ENCODE measurements at regions not wholly inside any gene's neighbourhood (a gene's known extent, or its start where the extent isn't known, plus 50 kb on each side); places are given as distances from the start of the nearest gene placed in this dataset.

DNA sequence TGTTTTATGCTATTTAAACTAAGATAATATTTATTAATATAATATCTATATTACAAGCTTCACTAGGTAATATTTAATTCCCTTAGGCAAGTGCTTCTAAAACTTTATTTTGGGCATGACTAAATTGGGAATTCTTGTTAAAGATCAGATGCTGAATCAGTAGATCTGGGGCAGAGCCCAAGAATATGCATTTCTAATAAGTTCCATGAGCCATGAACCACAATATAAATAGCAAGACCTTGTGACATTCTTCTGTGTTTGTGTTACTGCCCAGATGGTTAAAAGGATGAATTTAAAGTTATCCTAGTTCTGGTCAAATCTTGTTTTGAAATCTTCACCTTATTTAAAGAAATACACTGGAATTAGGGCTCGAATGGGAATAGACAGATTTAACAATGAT, 258.4 kb upstream of the CACNA2D1 start:
- no peak for DNase-seq
- Histone ChIP-seq H3K9me3 (peaks cover 8% of the 10 kb centered on the region), H3K36me3 (no peaks in the 10 kb centered on the region), H3K4me3 (no peak overlapping the region), H3K27me3 (no peaks in the 10 kb centered on the region)

DNA sequence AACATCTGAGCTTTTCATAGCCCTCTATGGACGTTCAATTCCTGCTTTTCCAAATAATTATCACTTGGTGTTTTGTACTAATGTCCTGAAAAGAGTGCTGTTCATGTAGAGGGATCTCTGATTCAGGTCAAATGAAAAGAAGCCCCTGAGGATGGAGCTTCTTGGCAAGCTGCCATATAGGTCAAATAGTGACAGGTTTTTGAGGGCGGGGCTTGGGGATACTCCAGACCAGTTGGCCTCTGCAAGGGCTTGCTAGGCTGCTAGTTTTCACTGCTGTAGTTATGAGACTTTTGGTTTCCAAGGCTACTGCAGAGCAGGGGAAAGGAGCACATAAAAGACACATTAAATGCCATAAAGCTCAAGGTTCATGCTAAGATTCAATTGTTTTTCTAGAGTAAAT, 257.2 kb upstream of the CACNA2D1 start:
- no peaks in the 10 kb centered on the region for H3K27me3 ChIP-seq
- DNase-seq, result no peak
- no peak overlapping the region for H3K4me3 ChIP-seq
- H3K9me3 ChIP-seq, result peaks cover 8% of the 10 kb centered on the region
- no peaks in the 10 kb centered on the region for H3K36me3 ChIP-seq

DNA sequence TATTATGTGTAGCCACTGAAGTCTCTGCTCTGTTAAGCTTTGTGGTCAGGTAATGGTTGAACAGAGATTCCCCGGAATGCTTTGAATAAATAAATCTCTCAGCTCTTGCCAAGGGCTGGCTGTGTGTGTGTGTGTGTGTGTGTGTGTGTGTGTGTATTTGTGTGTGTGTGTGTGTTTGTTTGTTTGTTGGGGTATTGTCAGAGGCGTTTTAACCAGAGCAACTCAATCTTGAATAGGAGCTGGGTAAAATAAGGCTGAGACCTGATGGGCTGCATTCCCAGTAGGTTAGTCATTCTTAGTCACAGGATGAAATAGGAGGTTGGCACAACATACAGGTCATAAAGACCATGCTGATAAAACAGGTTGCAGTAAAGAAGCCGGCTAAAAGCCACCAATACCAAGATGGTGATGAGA, 256.2 kb upstream of the CACNA2D1 start:
- Histone ChIP-seq H3K27me3 (no peaks in the 10 kb centered on the region), H3K4me3 (no peak overlapping the region), H3K36me3 (no peaks in the 10 kb centered on the region), H3K9me3 (peaks cover 8% of the 10 kb centered on the region)
- peak; percentile 63 for DNase-seq

DNA sequence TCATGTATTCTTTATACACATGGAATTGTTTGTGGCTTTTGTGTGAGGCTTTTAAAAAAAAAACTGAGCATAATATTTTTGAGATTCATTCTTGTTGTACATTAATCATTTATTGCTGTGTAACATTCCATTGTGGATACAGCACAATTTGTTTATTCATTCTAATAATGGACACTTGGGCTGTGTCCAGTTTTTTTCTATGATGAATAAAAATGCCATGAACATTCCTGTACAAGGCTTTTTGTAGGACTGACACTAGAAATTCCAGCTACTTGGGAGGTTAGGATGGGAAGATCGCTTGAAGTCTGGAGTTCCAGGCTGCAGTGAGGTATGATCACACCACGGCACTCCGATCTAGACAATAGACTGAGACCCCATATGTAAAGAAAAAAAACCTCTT, 254.3 kb upstream of the CACNA2D1 start:
- H3K36me3 ChIP-seq, result no peaks in the 10 kb centered on the region
- no peak for DNase-seq
- no peaks in the 10 kb centered on the region for H3K27me3 ChIP-seq
- H3K9me3 ChIP-seq, result peaks cover 8% of the 10 kb centered on the region
- H3K4me3 ChIP-seq, result no peak overlapping the region

DNA sequence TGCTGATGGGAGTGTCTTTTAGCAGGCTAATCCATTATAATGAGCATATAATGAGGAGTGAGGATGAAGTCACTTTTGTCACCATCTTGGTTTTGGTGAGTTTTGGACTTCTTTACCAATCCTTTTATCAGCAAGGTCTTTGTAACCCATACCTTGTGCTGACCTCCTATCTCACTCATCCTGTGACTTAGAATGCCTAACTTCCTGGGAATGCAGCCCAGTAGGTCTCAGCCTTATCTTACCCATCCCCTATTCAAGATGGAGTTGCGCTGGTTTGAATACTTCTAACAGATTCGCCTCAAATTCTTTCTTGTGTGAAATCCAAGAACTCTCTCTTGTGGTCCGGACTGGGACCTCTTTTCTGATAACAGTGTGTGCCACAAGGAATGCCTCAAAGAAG, 253.1 kb upstream of the CACNA2D1 start:
- no peak overlapping the region for H3K4me3 ChIP-seq
- H3K9me3 ChIP-seq, result peaks cover 8% of the 10 kb centered on the region
- DNase-seq, result no peak
- H3K36me3 ChIP-seq, result no peaks in the 10 kb centered on the region
- no peaks in the 10 kb centered on the region for H3K27me3 ChIP-seq

DNA sequence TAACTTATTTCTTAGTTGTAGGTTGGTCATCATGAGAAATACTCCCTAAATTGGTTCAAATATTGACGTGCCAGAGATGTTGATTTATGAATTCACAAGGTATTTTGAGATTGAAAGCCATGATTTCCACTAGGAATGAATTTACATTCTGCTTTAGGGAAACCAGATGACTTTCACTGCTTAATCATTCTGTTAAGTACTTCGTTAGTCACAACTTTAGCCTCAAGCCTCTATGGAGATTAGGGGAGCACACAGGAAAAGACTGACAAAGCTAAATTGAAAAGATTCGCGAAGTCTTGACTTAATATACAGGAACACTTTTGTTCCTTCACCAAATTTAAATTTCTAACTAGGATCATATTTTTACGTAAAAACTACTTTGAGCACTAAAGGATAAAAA, 250.4 kb upstream of the CACNA2D1 start:
- no peak for DNase-seq
- peaks cover 3% of the 10 kb centered on the region for H3K9me3 ChIP-seq
- no peak overlapping the region for H3K4me3 ChIP-seq
- no peaks in the 10 kb centered on the region for H3K27me3 ChIP-seq
- no peaks in the 10 kb centered on the region for H3K36me3 ChIP-seq

DNA sequence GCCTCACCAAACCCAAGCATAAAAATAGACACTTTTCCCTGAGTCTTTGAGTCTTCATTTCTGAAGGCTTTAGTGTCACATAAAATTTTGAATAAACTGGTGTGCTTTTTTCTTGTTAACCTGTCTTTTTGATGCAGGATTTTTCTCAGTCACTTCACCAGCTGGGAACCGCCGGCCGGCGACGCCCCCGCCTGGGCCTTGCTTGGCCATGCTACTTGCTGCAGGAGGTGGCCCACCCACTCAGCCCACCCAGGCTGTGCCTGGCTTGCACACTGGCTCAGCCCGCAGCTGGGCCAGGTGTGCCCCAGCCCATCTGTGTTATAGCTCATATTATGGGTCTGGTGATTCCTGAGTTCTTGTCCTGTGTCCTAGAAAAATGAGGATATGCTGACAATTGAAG, 247.4 kb upstream of the CACNA2D1 start:
- Histone ChIP-seq H3K9me3 (no peaks in the 10 kb centered on the region), H3K27me3 (no peaks in the 10 kb centered on the region), H3K4me3 (no peak overlapping the region), H3K36me3 (no peaks in the 10 kb centered on the region)
- DNase-seq, result no peak

DNA sequence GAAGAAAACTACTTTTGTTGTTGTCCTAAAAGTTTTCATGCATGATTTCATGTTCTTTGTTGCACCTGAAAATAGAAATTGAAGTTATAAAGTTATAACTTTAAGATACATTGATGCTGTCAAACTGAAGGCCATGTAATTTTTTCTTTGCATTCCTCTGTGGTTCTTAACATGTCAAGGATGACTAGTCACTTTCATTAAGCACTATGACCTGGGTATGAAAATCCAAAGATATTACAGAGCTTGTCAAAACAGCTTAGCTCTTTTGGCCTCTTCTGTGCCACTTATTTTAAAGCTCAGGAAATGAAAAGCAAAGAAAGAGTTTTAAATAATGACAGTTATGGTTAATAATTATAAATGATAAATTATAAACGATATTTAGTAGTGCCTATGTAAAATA, 241.6 kb upstream of the CACNA2D1 start:
- Histone ChIP-seq H3K4me3 (no peak overlapping the region), H3K27me3 (no peaks in the 10 kb centered on the region), H3K9me3 (no peaks in the 10 kb centered on the region), H3K36me3 (no peaks in the 10 kb centered on the region)
- DNase-seq, result no peak

DNA sequence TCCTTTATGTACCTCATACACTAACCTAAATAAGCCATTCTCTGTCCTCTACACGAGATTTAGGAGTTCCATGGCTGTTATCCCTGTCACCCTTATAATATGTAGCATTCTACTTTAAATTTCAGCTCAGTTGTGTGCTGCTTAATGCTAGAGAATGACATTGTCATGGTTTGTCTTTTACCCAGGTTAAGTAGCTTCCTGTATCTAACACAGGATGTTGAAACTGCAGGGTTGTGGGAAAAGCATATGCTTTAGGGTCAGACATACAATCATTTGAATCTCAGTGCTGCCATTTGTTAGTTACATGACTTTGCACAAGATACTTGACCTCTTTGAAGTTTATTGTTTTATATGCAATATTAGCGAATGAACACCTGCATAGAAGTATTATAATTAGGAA, 235.1 kb upstream of the CACNA2D1 start:
- H3K27me3 ChIP-seq, result no peaks in the 10 kb centered on the region
- no peak for DNase-seq
- no peaks in the 10 kb centered on the region for H3K9me3 ChIP-seq
- H3K36me3 ChIP-seq, result no peaks in the 10 kb centered on the region
- H3K4me3 ChIP-seq, result no peak overlapping the region

DNA sequence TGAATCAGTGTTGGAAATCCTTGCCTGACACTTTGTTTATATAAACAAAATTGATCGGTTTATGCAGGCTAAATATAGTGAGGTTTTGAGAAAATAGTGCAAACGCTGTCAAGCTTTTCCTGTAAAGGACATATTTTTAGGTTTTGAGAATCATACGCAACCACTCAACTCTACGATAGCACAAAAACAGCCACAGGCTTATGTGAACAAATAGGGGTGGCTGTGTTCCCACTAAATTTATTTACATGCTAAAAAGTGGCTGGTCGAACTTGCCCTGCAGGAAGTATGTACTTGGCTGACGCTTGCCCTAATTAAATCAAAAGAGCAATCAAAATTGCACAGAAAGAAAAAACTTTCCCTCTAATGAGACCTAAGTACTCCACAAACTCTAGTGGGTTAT, 234.7 kb upstream of the CACNA2D1 start:
- Histone ChIP-seq H3K4me3 (no peak overlapping the region), H3K36me3 (no peaks in the 10 kb centered on the region), H3K27me3 (no peaks in the 10 kb centered on the region), H3K9me3 (no peaks in the 10 kb centered on the region)
- DNase-seq, result no peak

DNA sequence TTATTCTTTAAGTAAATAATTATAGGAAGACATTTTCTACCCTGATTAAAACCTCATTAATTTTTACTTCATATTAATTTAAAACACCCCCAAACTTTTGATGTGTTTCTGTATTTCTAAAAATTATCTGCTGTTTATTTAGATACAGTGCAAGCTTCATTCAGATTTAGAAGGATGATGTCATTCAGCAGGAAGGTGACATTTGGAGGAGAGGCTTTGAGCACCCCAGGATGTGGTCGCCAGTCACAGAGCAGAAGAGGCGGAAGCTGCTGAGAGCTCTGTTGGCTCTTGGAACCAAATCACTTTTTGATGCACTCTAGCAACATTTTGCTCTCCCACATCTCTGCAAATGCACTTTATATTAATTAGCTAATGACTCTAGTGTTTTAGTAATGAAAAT, 233.9 kb upstream of the CACNA2D1 start:
- H3K4me3 ChIP-seq, result no peak overlapping the region
- peak; percentile 27 for DNase-seq

DNA sequence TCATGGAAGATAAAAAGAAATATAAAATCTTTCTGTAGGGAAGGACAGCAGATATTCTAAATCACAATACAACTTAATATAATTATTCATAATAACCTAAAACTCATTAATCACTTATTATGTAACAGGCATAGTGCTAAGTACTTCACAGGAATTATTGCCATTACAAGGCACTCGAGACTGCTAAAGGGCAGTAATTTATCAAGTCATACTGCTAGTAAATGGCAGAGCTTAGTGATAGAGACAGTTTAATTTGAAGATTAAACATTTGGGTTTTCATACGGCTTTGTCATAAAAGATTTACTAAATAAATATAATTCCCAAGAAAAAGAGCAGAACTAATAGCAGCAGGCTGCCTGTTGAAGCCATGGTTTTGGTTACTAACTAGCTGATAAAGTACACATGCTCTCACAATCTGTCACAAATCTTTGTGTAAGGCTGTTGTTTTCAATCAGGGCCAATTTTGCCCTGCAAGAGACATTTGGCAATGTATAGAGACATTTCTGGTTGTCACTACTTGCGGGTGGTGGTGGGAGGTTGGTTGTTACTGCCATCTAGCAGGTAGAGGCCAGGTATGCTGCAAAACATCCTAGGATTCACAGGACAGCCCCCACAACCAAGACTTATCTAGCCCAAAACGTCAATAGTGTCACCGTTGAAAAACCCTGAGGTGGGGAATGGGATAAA, 233.3 kb upstream of the CACNA2D1 start:
- Histone ChIP-seq H3K27me3 (no peaks in the 10 kb centered on the region), H3K4me3 (no peak overlapping the region), H3K36me3 (no peaks in the 10 kb centered on the region), H3K9me3 (no peaks in the 10 kb centered on the region)
- DNase-seq, result no peak

More for the DNA sequence above, 233.9 kb upstream of the CACNA2D1 start:
- H3K36me3 ChIP-seq, result no peaks in the 10 kb centered on the region
- no peaks in the 10 kb centered on the region for H3K9me3 ChIP-seq
- no peaks in the 10 kb centered on the region for H3K27me3 ChIP-seq

DNA sequence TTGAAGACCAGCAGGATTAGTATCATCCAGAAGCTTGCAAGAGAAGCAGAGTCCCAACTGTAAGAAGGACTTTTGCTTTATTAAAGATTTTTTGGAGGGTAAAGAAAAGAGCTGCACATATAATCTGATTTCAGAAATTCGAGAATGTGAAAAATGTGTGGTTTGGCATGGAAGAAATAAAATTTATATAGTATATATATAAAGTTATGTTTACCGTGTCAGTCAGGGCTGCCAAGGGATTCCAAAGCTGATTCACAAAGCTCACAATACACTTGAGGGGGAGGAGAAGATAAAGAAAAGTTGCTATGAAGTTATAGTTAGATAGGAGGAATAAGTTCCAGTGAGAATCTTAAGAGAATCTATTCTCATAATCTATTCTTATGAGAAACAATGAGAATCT, 231.8 kb upstream of the CACNA2D1 start:
- DNase-seq, result peak; percentile 49
- no peaks in the 10 kb centered on the region for H3K27me3 ChIP-seq
- H3K9me3 ChIP-seq, result no peaks in the 10 kb centered on the region
- no peaks in the 10 kb centered on the region for H3K36me3 ChIP-seq
- H3K4me3 ChIP-seq, result no peak overlapping the region

DNA sequence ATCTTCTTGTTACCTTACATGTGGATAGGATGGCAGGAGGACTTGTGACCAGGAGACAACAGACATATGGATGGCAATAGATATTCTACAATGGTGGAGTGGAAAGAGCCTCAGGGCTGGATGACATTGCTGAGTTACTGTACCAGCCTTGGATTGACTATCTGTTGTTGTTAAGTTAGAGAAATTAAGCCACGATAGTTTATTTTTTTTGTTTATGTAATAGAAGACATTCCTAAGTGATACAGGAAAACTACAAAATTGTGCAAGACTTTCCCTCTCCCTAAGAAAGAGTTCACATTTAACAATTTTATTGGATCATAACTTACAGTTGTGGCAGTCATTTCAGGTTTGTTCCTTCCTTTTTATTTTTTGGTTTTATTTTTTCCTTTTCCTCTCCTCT, 230.7 kb upstream of the CACNA2D1 start:
- DNase-seq, result no peak
- no peaks in the 10 kb centered on the region for H3K9me3 ChIP-seq
- no peaks in the 10 kb centered on the region for H3K27me3 ChIP-seq

DNA sequence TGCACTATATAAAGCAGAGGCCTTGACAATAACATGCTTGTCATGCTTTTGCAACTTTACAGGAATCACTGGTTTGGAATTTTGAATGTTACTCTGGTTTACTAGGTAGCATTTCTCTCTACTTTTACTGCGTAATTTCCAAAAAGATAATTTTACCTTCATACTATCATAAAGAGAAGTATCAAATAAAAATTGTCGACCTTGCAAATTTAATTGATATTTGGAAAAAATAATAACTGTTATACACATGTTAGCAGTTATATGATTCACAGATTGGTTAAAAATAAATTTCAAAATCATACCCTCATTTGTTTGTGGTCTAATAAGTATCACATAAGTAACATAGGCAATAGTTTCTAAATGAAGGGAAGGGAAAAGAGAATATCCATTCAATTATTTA, 228.5 kb upstream of the CACNA2D1 start:
- no peak overlapping the region for H3K4me3 ChIP-seq
- H3K27me3 ChIP-seq, result no peaks in the 10 kb centered on the region
- H3K36me3 ChIP-seq, result no peaks in the 10 kb centered on the region
- H3K9me3 ChIP-seq, result no peaks in the 10 kb centered on the region
- no peak for DNase-seq

More for the DNA sequence above, 230.7 kb upstream of the CACNA2D1 start:
- no peak overlapping the region for H3K4me3 ChIP-seq
- no peaks in the 10 kb centered on the region for H3K36me3 ChIP-seq

DNA sequence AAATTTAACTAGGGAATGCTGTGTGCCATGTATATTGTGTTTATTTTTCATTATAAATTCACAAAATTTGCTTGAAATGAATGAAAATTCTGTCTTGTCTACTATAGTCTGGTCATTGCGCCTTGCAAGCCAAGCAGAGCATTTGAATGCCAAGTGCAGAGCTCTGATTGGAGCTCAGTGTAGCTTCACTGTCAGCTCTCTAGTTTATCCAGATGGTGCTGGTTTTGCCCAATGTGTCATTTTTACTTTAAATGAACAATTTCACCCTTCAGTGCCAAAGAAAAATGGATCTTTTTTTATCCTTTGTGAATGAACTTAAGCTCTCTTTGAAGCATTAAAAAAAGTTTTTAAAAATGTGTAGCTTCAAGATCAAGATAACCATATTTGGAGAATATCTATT, 225.6 kb upstream of the CACNA2D1 start:
- DNase-seq, result no peak
- Histone ChIP-seq H3K27me3 (no peaks in the 10 kb centered on the region), H3K9me3 (no peaks in the 10 kb centered on the region), H3K36me3 (no peaks in the 10 kb centered on the region), H3K4me3 (no peak overlapping the region)

DNA sequence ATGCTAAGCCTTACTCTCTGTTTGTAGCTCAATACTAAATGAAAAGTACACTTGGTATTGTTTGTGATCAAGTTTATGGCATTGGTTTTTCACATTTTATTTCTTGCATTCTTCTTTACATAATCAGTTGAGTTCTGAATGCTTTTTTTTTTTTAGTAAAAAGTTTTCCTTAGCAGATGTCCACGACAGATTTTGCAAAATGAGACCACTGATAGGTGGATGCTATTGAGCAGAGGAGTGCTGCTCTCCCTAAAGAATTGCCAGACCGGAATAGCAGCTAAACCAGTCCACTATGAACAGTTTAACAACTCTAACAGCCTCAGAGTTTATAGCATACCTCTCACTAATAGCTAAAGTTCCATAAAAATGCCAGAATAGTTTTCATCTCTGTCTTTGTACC, 225.1 kb upstream of the CACNA2D1 start:
- no peaks in the 10 kb centered on the region for H3K36me3 ChIP-seq

DNA sequence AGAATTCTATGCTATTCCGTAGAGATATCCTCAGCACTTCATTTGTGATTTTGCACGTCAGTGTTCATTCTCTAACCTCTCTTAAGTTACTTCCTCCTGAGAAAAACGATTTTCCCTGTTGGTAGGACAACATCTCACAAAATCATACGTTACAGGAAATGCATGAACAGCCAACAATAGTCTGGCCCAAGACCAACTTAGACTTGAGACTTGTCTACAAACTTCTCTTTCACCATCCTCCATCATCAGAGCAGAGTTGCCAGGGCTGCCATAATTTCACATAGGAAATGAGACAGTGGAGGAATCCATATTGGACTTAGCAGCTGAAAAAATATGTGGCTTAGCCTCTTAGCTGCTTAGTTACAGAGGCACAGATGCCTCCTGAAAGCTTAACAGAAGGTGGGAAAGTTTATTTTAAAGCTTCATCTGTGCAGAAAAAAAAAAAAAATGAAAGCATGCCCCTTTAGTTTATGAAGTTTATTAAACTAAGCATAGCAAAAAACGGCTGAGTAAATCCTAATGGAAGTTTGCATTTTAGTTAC, 222.5 kb upstream of the CACNA2D1 start:
- no peak overlapping the region for H3K4me3 ChIP-seq
- DNase-seq, result no peak
- no peaks in the 10 kb centered on the region for H3K36me3 ChIP-seq
- H3K27me3 ChIP-seq, result no peaks in the 10 kb centered on the region
- H3K9me3 ChIP-seq, result no peaks in the 10 kb centered on the region

More for the DNA sequence above, 225.1 kb upstream of the CACNA2D1 start:
- DNase-seq, result no peak
- Histone ChIP-seq H3K4me3 (no peak overlapping the region), H3K27me3 (no peaks in the 10 kb centered on the region), H3K9me3 (no peaks in the 10 kb centered on the region)

Data from MG63 (cell line).